Activated CD4-positive, CD25-positive, alpha-beta regulatory T cell treated with anti-CD3 and anti-CD28 coated beads, Interleukin-2, amount 50 U/mL, for 16 hours (primary cell): ENCODE measurements at regions not wholly inside any gene's neighbourhood (a gene's known extent, or its start where the extent isn't known, plus 50 kb on each side); places are given as distances from the start of the nearest gene placed in this dataset.

Source experiments
- DNase-seq: peaks from one replicate; pipeline ENCODE4 v3.0.0-alpha.2; 2020; ENCODE audit warnings: low read depth, low spot score

DNA sequence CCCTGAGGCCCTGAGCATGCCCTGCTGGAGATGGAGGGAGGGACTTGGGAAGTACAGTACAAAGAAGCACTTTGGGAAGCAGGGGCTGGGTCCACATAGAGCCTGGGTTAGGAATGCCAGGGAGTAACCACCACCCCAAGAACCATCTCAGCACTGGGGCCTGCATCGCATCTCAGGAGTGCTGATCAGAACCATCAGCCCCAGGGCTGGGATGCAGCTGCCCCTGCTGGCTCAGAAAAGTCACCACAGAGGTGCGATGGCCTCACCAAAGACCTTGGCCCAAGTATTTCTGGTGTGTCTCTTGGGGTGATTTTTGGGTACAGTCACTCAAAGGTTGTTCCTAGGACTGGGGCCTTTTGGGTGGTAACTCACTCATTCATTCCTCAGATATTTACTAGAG is 236.8 kb upstream of the MVB12B start:
- no peak for DNase-seq

DNA sequence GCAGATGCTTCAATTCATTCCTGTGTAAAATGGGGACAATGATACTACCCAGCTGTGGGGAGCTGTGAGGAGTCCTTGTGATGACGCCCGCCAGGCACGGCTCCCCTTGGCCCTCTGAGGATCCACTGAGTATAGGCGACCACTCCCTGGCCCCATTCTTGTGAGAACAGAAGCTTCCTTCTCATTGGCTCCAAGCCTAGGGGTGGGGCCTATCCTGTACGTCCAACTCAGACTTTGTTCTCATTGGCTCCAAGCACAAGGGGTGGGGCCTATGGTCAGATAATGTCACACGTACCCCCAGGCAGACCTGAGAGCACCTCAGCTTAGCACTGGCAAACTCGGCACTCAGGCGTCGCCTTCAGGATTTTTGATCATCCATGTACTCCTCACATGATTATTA is 232.9 kb upstream of the MVB12B start:
- DNase-seq: no peak

DNA sequence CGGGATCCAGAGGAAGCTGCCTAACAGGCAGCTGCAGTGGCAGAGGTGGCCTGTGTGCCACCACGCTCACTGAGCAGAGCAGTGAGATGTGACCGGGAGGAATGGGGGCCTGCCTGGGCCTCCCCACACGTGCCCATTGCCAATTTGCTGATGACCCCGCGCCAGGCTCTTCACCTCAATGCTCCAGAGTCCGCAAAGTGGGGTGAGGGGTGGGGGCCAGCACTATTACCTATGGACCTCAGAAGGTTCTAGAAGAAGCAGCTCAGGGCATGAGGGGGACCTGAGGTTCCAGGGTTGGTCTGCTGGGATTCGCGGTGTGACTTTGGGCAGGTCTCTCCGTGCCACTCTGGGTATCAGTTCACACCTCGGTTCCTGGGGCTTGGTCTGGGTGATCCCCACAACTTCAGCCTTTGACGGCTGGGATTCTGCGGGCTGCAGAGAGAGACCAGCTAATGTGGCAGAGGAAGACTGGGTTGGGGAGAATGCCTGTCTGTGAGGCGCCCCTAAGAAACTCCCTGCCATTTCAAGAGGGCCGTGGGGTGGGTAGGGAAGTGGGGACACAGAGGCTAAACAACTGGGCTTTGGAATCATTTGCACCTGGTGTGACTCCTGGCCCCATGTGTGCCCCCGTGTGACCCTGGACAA is 231.0 kb upstream of the MVB12B start:
- DNase-seq: no peak

DNA sequence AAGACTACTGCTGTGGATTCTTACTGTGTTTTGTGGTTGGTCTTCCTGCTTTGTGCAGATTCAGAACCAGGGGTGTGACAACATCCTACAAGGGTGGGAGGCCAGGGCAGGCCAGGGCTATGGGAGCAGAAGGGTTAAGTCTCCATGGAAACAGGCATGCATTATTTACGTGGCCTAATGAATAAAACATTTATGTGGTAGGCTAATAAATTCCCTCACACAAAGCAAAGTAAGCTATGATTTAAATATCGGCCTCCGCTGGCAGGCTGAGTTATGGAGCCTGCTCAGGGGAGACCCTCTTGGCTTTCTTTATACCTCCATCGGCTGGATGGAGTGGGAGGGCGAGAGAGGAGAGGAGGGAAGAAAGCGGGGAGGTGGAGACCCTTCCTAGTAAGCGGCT is 230.3 kb upstream of the MVB12B start:
- DNase-seq: no peak

DNA sequence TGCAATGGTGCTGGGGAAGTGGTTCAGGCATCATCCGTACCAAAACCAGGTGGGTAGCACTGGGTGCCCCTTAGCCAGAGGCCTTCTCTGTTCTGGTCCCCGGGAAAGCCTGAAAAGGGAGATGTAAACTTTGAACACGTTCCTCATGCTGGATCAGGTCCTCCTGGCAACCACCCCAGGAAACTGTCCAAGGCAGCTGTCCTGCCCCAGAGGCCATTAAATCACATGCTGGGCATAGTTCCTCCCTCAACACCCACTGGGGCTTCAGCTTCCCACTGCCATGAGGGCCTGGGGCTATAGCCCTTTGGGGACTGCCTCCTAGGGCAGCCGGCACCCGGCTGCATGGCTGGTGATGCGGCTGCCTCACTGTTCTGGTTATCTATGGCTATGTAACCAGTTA is 228.9 kb upstream of the MVB12B start:
- no peak for DNase-seq

DNA sequence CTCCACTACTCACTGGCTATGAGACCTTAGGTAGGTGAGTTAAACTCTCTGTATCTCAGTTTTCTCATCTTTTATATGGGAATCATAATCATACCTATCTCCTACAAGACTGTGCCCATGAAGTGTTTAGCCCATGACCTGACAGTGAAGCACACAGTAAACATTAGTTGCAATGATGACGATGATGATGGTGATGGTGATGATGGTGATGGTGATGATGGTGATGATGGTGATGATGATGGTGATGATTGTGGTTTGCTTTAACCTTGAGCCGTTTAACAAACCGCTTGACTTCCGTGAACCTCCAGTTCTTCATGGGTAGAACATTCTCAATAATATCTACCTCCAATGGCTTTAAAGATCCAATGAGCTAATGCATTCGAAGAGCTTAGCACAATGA is 220.2 kb upstream of the MVB12B start:
- no peak for DNase-seq

DNA sequence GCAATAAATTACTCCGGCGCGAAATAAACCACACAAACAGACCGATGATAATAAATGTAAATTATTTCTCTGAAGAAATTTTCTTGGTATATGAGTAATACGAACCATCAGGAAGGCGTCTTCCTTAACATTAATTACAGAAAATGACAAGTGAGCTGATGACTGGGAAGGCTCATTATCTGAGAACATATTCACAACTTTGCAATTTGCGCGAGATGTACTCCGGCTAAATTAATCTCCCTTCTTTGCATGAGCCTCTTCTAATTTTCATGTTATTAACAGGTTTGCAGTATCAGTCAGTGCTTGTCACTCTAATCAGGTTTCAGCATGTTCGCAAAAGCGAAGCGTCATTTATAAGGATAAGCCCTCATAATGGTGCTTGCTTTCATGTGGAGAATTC is 218.9 kb upstream of the MVB12B start:
- no peak for DNase-seq

DNA sequence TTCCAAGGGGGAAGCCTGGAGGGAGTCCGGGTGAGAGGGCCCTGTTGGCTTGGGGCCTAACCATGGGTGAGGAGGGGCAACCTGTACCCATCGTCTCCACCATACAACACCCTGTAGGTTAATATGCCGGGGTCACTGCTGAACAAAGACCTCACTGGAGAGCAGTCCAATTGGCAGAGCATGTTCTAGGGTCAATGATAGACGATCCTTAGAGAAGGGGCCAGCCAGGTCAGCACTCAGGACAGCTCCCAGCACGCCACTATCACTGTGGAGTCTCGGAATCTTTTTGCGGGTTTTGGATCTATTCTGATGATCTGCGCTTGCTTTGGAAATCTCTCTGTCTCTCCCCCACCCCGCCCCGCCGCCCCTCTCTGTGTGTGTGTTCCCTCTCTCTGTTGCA is 218.4 kb upstream of the MVB12B start:
- no peak for DNase-seq

DNA sequence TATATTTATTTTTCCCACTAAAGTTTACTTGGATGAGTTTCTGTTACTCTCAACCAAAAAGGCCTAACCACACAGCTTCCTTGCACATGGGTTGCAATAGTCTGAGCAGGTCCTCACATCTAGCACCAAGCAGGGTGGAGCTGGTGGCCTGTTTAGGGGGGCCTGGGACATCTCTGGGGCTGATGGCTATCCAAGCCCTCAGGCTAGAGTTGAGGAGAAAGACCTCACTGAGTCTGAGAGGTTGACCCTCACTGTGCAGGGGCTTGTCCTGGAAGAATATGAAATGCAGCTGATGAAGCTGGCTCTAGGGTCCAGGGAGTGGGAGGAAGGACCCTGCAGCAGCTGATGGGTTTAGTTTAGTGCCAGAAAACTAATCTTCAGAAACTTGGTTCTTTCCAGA is 217.1 kb upstream of the MVB12B start:
- no peak for DNase-seq

DNA sequence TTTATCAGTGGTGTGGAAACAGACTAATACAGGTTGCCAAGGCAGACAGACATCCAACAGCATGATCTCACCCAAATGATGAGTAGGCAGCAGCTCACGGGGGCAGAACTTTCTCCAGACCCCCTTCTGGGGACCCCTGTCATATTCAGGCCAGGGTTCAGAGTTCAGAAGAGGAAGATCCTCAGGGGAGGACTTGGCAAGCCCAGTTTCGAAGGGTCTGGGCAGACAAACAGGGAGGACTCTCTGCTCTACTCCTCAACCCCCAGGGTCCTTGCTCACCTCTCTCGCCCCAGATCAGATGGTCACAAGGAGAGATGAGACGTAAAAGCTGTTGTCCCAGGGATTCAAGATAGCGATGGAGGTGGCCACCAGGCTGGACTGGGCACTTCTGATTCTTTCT is 215.1 kb upstream of the MVB12B start:
- DNase-seq: no peak

DNA sequence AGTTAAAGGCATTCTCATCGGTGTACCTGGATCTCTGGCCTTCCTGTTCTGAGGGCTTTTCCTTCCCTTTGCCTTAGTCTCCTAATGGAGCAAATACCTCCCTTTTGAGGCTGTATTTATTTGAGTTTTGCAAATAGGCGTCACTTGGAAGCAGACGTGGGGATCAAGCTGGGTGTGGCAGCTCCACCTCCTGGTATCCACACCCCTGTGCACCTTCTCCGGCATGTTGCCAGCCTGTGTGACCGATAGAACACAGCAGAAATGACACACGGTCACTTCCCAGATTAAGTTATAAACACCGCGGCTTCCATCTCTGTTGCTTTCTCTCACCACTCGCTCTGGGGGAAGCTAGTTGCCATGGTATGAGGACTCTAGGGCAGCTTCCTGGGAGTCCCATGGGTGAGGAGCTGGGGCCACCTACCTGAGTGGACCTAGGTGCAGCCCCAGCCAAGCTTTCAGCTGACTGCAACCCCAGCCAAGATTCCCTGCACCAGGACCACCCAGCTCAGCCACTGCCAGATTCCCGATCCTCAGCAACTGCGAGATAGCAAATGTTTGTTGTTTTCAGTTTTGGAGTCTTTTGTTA is 214.4 kb upstream of the MVB12B start:
- DNase-seq: no peak

DNA sequence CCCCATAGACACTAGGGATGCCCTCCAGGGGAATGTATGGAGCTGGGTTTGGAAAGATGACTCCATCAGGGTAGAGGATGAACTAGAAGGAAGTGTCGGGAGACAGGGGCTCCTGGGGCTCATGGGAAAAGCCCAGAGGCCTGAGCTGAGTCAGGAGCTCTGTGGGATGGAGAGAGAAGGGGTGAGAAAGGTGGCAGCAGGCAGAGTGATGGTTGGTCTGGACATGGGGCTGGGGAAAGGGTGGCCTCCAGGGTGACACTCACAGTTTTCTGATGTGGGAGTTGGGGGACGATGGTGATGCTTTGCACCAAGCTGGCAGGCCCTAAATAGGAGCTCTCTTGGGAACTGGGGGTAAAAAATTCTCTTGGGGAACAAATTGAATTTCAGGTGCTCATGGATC is 213.5 kb upstream of the MVB12B start:
- DNase-seq: no peak

DNA sequence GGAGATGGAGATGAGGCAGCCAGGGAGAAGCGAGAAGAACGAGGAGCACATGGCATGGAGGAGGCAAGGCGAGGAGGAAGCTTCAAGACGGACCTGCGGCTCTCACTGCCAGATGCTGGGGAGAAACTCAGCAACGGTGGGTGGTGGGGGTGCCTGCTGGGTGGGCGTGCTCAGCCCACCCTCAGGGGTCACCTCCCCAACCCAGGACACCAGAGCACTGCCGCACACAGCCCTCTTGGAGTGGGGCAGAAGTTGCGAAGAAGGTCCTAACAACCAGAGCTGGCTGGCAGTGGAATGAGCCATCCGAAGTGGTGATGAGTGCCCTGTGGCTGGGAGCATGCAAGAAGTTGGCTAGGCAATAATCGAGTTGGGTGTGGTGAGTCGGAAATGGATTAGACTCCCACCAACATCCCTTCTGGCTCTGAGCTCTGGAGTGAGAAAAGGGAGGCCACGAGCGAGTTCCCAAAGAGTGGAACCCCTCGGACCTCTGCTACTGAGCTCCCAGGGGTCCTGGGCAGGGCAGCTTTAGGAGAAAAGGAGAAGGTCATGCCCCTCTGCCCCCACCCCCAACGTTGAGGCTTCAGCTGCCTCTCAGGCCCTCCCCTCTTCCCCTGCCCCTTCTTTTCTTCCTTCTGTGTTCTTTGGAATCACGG is 212.7 kb upstream of the MVB12B start:
- no peak for DNase-seq

DNA sequence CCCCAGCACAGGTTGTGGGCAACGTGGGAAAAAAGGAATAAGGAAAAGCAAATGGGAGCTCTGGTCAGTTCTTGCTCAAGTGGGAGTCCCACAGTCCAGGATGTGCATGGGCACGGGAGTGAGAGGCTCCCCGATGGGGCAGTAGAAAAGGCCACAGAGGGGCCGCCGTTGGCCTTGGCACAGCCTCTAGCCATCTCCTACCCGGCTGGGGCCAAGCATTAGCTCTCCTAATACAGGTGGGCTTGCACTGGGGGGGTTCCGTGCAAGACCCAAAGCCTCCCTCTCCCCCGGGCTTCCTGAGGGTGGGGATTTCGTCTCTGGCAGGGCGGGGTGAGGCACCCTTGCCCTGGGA is 212.2 kb upstream of the MVB12B start:
- DNase-seq: no peak

DNA sequence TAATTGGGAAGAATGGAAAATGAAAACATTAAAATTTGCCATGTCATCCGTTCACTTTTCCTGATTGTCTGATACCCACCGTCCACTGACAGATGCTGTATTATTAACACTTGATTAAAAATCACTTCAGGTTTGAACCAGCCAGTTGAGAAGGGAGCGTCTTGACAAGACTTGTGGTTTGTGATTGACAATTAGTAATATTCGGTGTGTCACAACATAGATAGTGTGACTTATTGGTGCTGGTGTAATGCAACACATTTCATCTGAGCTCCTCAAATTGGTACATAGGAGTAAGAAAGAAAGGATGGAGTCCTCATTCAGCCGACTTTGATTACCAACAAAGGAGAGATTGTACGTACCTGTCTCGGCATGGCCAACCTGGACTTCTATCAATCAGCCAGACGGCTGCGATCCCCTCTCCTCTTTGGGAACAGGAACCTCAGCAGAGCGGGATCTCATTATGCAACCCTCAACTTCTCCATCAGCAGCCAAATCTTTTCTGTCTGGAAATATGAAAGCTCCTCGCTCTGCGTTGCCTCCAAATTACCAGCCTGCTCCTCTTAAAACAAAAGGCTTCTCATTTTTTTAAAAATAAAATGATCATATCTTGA is 211.7 kb upstream of the MVB12B start:
- DNase-seq: no peak

DNA sequence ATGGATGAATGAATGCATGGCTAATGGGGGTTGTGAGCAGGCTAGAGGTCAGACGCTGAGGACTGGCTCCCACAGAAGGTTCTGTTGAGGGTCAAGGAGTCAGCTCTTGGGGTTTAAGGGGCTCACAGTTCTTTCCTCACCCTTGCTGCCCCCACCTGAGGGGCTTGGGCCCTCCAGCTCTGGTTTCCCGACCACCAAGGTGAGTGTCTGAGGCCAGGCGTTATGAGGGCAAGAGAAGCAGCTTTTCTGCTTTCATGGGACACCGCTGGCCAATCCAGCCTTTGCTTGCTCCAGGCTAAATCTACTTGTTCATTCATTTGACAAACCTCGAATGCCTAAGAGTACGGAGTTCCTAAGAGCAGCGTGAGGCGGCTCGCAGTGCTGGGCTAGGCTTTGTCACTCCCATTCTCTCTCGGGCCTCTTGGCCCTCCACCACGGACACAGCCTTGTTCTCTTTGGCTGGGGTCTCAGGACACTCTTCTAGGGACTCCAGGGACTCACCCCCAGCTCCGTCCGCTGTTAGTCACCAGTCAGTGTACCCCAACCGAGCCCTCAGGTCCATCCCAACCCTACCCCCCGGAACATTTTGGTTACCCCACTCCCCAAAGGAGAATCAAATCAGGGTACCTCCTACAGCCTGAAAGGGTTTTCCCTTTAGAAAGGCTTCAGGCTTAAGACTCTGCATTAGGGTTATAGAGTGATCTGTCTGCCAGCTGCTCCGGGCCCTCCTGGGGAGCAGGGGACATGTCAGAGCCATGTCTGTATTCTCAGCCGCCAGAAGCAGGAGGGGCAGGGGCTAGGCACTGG is 210.1 kb upstream of the MVB12B start:
- no peak for DNase-seq

DNA sequence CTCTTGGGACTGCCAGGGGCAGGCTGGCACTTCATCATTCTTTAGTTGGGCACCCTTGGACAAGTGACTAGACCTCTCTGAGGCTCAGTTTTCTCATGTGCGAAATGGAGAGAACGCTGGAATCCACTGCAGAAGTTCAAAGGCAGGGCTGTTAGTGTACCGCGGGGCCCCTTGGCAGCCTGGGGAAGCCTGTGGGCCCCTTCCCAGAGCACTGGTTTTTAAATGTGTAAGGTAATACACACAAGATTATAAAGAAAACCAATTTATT is 209.5 kb upstream of the MVB12B start:
- DNase-seq: no peak

DNA sequence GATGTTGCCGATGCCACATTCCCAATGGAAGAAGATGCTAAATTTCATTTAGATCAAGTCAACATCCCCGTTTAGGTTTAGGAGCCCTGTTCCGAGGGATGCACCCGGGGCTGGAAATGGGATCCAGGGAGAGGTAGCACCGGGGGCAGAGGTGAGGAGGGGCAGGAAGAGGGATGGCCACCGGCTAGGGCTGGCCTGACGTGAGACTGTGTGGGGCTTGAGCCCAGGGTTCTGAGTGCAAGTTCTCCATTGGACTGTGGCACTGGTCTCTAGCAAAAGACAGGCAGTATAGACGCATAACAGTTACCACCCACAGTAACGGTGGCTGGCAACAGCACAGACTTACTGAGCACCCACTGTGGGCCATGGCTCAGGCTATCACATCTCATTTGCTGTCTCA is 209.0 kb upstream of the MVB12B start:
- no peak for DNase-seq

DNA sequence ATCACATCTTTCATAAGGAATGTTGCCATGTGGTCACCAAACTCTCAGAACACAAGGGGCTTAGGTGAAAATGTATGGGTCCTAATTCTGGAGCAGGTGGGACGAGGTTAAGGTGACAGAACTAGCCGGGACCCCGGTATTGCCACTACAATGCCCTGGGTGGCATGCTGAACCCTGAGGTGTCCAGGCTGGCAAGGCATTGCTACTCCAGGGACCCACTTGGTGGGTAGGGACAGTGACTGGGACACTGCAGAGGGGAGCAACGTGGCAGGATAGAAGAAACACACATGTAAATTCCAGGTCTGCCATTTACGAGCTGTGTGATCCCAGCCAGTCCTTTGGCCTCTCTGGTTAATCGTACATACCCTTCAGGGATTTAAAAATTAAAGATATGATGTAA is 206.9 kb upstream of the MVB12B start:
- no peak for DNase-seq

DNA sequence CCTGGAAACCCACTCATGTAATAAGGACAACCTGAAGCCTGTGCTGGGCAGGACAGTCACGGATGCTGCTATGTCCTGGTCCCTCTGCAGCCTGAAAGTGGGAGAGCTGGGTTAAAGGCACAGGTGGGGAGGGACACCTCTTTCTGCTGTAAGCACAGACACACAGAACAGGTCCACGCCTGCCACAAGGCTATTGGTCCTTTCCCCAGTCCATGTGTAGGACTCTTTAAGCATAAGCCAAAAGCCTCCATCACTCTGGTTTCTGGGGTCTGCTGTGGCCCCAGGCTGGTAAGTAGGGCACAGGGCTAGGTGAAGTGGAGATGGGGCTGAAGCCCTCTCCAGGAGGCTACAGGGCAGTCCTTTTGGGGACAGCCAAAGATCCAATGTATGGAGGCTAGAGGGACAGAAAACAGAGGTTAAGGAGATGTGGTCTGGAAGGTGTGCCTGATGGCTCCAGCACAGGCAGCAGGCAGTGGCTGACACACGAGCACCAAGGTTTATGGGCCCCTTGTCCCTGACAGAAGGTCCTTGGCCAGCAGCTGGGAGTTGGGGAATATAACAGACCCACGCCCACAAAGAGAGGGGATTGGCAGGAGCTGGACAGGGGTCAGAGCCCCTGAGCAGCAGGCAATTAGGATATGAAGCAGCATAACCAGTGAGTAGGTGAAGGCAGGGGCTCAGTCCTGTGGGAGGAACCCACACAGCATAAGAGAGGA is 203.6 kb upstream of the MVB12B start:
- no peak for DNase-seq

DNA sequence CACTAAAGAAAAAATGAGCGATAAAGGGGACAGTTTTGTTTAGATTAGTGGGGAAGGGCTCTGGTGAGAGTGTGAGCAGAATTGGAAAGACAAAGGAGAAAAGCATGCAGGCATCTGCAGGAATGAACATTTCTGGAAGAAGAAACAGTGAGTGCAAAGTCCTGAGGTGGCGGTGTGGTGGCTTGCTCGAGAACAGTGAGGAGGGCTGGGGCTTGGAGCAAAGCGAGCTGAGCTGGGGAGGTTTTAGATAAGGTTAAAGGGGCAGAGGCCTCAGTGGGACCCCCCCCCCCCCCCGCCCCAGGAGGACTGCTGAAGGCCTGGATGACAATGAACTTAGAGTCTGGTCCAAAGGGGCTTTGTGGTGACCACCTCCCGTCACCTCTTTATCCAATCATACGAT is 202.7 kb upstream of the MVB12B start:
- DNase-seq: no peak

DNA sequence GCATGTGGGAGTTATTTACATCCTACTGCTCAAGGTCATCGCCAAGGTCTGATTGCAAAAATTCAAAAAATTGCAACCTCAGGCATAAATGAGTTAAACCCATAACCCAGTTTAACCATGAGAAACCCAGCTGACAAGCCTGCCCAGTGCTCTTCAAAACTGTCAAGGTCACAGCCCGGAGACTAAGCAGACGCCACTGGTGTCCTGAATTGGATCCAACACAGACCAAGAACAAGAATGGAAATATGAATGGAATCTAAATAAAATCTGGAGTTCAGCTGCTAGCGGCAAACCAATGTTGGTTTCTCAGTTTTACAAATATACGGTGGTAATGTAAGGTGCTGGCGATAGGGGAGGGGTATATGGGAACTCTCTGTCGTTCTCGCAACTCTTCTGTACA is 201.5 kb upstream of the MVB12B start:
- DNase-seq: no peak
